HepG2 (cell line): ENCODE measurements at regions not wholly inside any gene's neighbourhood (a gene's known extent, or its start where the extent isn't known, plus 50 kb on each side); places are given as distances from the start of the nearest gene placed in this dataset.

Experiments used
- DPF2 ChIP-seq: sonication (generic); formaldehyde crosslinking; IDR thresholded peaks from 2 replicates; pipeline ENCODE4 v1.4.0; 2020; ENCODE audit warnings: mild to moderate bottlenecking, low read depth, missing genetic modification reagents, borderline replicate concordance
- EHMT2 ChIP-seq: fragments of 200-600 bp; sonication (generic); IDR thresholded peaks from 2 replicates; pipeline ENCODE4 v1.7.0; 2017; ENCODE audit warnings: antibody characterized with exemption, low read depth, low read length, borderline replicate concordance
- PHF20 ChIP-seq: sonication (generic); formaldehyde crosslinking; IDR thresholded peaks from 2 replicates; pipeline ENCODE4 v1.5.0; 2020; ENCODE audit warnings: mild to moderate bottlenecking, missing genetic modification reagents
- POLR2A ChIP-seq, 2 experiments: IDR thresholded peaks; 2 replicates each; pipeline ENCODE4 v1.6.1; 2011; ENCODE audit warnings: low read depth in 2 of 2, low read length in 2 of 2, mild to moderate bottlenecking in 1 of 2, moderate library complexity in 1 of 2; ENCODE audit not compliant: insufficient read depth in 1 of 2
- SRF ChIP-seq: IDR thresholded peaks from 2 replicates; pipeline ENCODE4 v1.6.1; 2011; ENCODE audit warnings: mild to moderate bottlenecking, low read depth, low read length, moderate library complexity

- TF ChIP-seq DPF2 (CRISPR knock-in tag) (no peak), PHF20 (CRISPR knock-in tag) (no peak), EHMT2 (no peak), SRF (no peak), POLR2A (IDR thresholded peaks at IDR 0.05; ENCODE audit: insufficient read depth in 1 of 2, low read depth in 2 of 2, low read length in 2 of 2) (no peak)
Measured at GRCh38 chr10:105579112-105579511, 938.0 kb downstream of the SORCS3 start.
